ENCODE measurements at regions not wholly inside any gene's neighbourhood (a gene's known extent, or its start where the extent isn't known, plus 50 kb on each side); places are given as distances from the start of the nearest gene placed in this dataset.

- Histone ChIP-seq H3K27me3 (no peaks in the 10 kb centered on the region), H3K4me3 (no peak overlapping the region), H3K4me1 (no peaks in the 10 kb centered on the region), H3K36me3 (no peaks in the 10 kb centered on the region), H3K9me3 (no peaks in the 10 kb centered on the region), H3K27ac (no peak overlapping the region)
- ATAC-seq (no peak), DNase-seq (no peak)
- no peak for TF ChIP-seq CTCF (IDR thresholded peaks at IDR 0.05)
- intact Hi-C loops (cut with DNase I): no loop called here
Observed at GRCh38 chr17:13367154-13367553, 234.6 kb downstream of the HS3ST3A1 start.

- ATAC-seq: no peak
- no peak for DNase-seq
- TF ChIP-seq CTCF (IDR thresholded peaks at IDR 0.05): no peak
- Histone ChIP-seq H3K36me3 (no peaks in the 10 kb centered on the region), H3K9me3 (no peaks in the 10 kb centered on the region), H3K27ac (no peak overlapping the region), H3K4me3 (no peak overlapping the region), H3K4me1 (no peaks in the 10 kb centered on the region), H3K27me3 (no peaks in the 10 kb centered on the region)
- intact Hi-C loops (cut with DNase I): no loop called here
Observed at GRCh38 chr17:13365331-13365730, 236.4 kb downstream of the HS3ST3A1 start.

GRCh38 chr17:13363771-13364170 lies 238.0 kb downstream of the HS3ST3A1 start:
- intact Hi-C loops (cut with DNase I): no loop called here
- no peak overlapping the region for H3K4me3 ChIP-seq
- H3K27me3 ChIP-seq: no peaks in the 10 kb centered on the region
- no peaks in the 10 kb centered on the region for H3K9me3 ChIP-seq
- no peaks in the 10 kb centered on the region for H3K36me3 ChIP-seq
- TF ChIP-seq CTCF (IDR thresholded peaks at IDR 0.05): no peak
- DNase-seq: no peak
- ATAC-seq: no peak
- no peaks in the 10 kb centered on the region for H3K4me1 ChIP-seq
- no peak overlapping the region for H3K27ac ChIP-seq

GRCh38 chr17:13362341-13363122 lies 239.2 kb downstream of the HS3ST3A1 start:
- H3K4me1 ChIP-seq: no peaks in the 10 kb centered on the region
- no peak for ATAC-seq
- no peak for TF ChIP-seq CTCF (IDR thresholded peaks at IDR 0.05)
- H3K36me3 ChIP-seq: no peaks in the 10 kb centered on the region
- peak overlapping the region; percentile 14 for H3K4me3 ChIP-seq
- intact Hi-C loops (cut with DNase I): no loop called here
- H3K27me3 ChIP-seq: no peaks in the 10 kb centered on the region
- no peak overlapping the region for H3K27ac ChIP-seq
- DNase-seq: no peak
- no peaks in the 10 kb centered on the region for H3K9me3 ChIP-seq

- no peak overlapping the region for H3K4me3 ChIP-seq
Observed at GRCh38 chr17:13359774-13360173, 242.0 kb downstream of the HS3ST3A1 start.

More at GRCh38 chr17:13359774-13360173, 242.0 kb downstream of the HS3ST3A1 start:
- no peaks in the 10 kb centered on the region for H3K36me3 ChIP-seq
- no peak for TF ChIP-seq CTCF (IDR thresholded peaks at IDR 0.05)
- ATAC-seq (no peak), DNase-seq (no peak)
- intact Hi-C loops (cut with DNase I): no loop called here
- H3K9me3 ChIP-seq: no peaks in the 10 kb centered on the region
- no peak overlapping the region for H3K27ac ChIP-seq
- H3K4me1 ChIP-seq: no peaks in the 10 kb centered on the region
- H3K27me3 ChIP-seq: no peaks in the 10 kb centered on the region

Measured in upper lobe of right lung (tissue), 1 donor.